CD8-positive, alpha-beta memory T cell (primary cell): ENCODE measurements at regions not wholly inside any gene's neighbourhood (a gene's known extent, or its start where the extent isn't known, plus 50 kb on each side); places are given as distances from the start of the nearest gene placed in this dataset.
A peak's percentile ranks its signal among the peaks of the same experiment; 100 is the strongest.

ENCODE experiments used
- CTCF ChIA-PET: fragments of 350-600 bp; sonication (Branson Sonifier 250); formaldehyde crosslinking; loops from one replicate; lab custom pipeline; 2021; ENCODE audit warnings: antibody characterized with exemption; lab: Charles Lee
- POLR2A ChIA-PET: fragments of 350-600 bp; sonication (Branson Sonifier 250); formaldehyde crosslinking; loops from one replicate; lab custom pipeline; 2021; ENCODE audit warnings: antibody characterized with exemption; lab: Charles Lee
- DNase-seq, 5 donors: peaks; one replicate each; pipeline versions ENCODE4 v3.0.0 to v3.0.0-alpha.2; 2020 to 2022; ENCODE audit warnings: mixed read lengths in 1 of 5
- H3K27ac ChIP-seq: one replicate; pipeline ENCODE4 v1.7.0; 2013; ENCODE audit warnings: low read depth, mild to moderate bottlenecking, low read length, moderate library complexity
- H3K27me3 ChIP-seq: 2 replicates; pipeline ENCODE4 v1.7.0; 2013; ENCODE audit warnings: low read length, mild to moderate bottlenecking; ENCODE audit not compliant: insufficient read depth, poor library complexity, severe bottlenecking
- H3K36me3 ChIP-seq: 2 replicates; pipeline ENCODE4 v1.7.0; 2013; ENCODE audit warnings: mild to moderate bottlenecking, low read length, moderate library complexity; ENCODE audit not compliant: insufficient read depth
- H3K4me1 ChIP-seq: 2 replicates; pipeline ENCODE4 v1.7.0; 2013; ENCODE audit warnings: mild to moderate bottlenecking, low read length, moderate library complexity; ENCODE audit not compliant: insufficient read depth
- H3K4me3 ChIP-seq: 2 replicates; pipeline ENCODE4 v1.7.0; 2013; ENCODE audit warnings: mild to moderate bottlenecking, low read length
- H3K9me3 ChIP-seq: 2 replicates; pipeline ENCODE4 v1.7.0; 2013; ENCODE audit warnings: mild to moderate bottlenecking, low read length
- H3K27ac Mint-ChIP-seq, 8 donors: one replicate each; pipeline ENCODE4 v1.8.0; 2020 to 2021; ENCODE audit warnings: mixed read lengths in 8 of 8, mild to moderate bottlenecking in 6 of 8, inconsistent platforms in 3 of 8, moderate library complexity in 3 of 8
- H3K27me3 Mint-ChIP-seq, 2 donors: one replicate each; pipeline ENCODE4 v1.8.0; 2020 to 2021; ENCODE audit warnings: mixed read lengths in 2 of 2, mild to moderate bottlenecking in 1 of 2, moderate library complexity in 1 of 2
- H3K36me3 Mint-ChIP-seq, 3 donors: one replicate each; pipeline ENCODE4 v1.8.0; 2020 to 2021; ENCODE audit warnings: mixed read lengths in 3 of 3, inconsistent platforms in 1 of 3, mild to moderate bottlenecking in 1 of 3
- H3K4me1 Mint-ChIP-seq, 3 donors: one replicate each; pipeline ENCODE4 v1.8.0; 2020 to 2021; ENCODE audit warnings: mixed read lengths in 3 of 3, inconsistent platforms in 1 of 3, mild to moderate bottlenecking in 1 of 3
- H3K4me3 Mint-ChIP-seq, 7 donors: one replicate each; pipeline ENCODE4 v1.8.0; 2020 to 2021; ENCODE audit warnings: mixed read lengths in 7 of 7, mild to moderate bottlenecking in 6 of 7, moderate library complexity in 4 of 7, inconsistent platforms in 2 of 7
- H3K9me3 Mint-ChIP-seq, 5 donors: one replicate each; pipeline ENCODE4 v1.8.0; 2020 to 2022; ENCODE audit warnings: mixed read lengths in 5 of 5, mild to moderate bottlenecking in 3 of 5, moderate library complexity in 2 of 5, inconsistent platforms in 1 of 5

DNA sequence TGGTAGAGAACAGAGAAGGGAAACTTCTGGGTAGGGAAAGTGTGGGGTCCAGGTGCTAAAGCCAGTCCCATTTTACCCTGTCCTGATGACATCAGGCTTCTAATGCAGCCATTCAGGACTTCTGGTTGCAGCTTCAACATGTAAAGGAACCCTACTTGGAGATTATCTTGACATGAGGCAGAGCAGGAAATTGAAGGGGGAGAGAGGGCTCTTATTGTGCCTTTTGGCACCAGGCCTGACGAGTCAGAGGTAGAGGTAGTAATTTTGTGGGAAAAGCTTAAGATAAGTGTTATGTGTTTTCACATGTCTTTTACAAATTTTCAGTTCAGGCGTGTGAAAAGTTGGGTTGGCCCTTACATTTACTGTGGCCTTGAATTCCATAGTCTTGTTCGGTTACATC, 102.4 kb upstream of the APC start:
- Mint-ChIP-seq H3K27ac (no peak overlapping the region), H3K27me3 (peaks cover 16 to 30% of the 10 kb centered on the region in 2 donors), H3K4me3 (no peak overlapping the region), H3K9me3 (peaks cover 3 to 13% (median 10%) of the 10 kb centered on the region in 5 donors), H3K36me3 (peaks cover 0 to 20% (median 0%) of the 10 kb centered on the region in 3 donors), H3K4me1 (no peaks in the 10 kb centered on the region)
- ChIA-PET CTCF (no interaction called here), POLR2A (interaction anchor here (0.6 kb wide), 1 partner anchor 83 kb away, joined by 3 read pairs; no protein-coding TSS in a partner anchor)
- Histone ChIP-seq H3K27ac (no peak overlapping the region), H3K36me3 (no peaks in the 10 kb centered on the region), H3K4me1 (no peaks in the 10 kb centered on the region), H3K9me3 (no peaks in the 10 kb centered on the region), H3K27me3 (no peaks in the 10 kb centered on the region), H3K4me3 (no peak overlapping the region)
- DNase-seq: no peak

DNA sequence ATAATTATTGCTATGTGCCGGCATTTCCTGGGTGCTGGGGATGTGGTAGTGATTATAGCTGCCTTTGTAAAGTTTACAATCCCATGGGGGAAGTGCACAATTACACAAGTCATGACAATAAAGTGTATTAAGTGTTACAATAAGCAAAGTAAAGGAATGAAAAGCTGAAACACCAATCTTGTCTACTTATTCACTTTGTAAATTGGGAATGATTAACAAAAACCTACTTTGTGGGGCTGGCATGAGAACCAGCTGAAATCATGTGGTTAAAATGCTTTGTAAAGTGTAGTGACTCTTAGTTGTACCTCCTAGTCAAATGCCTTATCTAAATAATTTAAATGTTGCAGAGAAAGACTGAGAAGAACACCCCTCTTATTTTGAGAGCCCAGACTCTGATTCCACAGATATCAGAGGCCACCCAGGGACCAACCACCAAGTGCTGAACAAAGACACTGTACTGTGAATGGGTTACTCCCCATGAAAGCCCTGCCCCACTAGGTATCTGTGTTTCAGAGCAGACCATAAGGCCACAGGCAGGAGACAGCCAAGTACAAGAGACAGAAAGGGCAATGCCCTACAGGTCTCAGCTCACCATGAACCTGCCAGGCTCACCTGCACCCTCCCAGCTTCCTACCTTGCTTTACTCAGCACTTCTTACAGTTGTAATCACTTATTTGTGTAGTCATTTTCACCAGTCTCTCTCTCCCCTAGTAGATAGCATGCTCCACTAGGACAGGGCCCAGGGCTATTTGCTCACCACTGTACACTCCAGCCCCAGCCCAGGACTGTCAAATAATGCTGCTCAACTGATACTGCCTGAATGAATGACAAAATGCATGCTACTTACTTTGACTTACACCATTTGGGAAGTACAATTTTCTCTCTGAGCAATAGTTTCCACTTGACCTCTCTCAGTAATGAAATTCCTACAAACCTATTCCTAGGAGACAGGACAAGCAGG, 101.6 kb upstream of the APC start:
- POLR2A ChIA-PET: no interaction called here
- Mint-ChIP-seq H3K9me3 (peaks cover 3 to 13% (median 10%) of the 10 kb centered on the region in 5 donors), H3K27me3 (peaks cover 13 to 22% of the 10 kb centered on the region in 2 donors), H3K4me1 (no peaks in the 10 kb centered on the region), H3K27ac (no peak overlapping the region), H3K36me3 (peaks cover 0 to 18% (median 0%) of the 10 kb centered on the region in 3 donors), H3K4me3 (no peak overlapping the region)
- DNase-seq: no peak
- Histone ChIP-seq H3K27ac (no peak overlapping the region), H3K4me3 (no peak overlapping the region), H3K27me3 (no peaks in the 10 kb centered on the region), H3K9me3 (no peaks in the 10 kb centered on the region), H3K4me1 (no peaks in the 10 kb centered on the region), H3K36me3 (no peaks in the 10 kb centered on the region)
- CTCF ChIA-PET: no interaction called here

- H3K4me1 ChIP-seq: no peaks in the 10 kb centered on the region
- no peak overlapping the region for H3K4me3 Mint-ChIP-seq
- H3K4me3 ChIP-seq: no peak overlapping the region
- no peak for DNase-seq
- no peak overlapping the region for H3K27ac Mint-ChIP-seq
- peaks cover 0 to 13% (median 0%) of the 10 kb centered on the region in 3 donors for H3K36me3 Mint-ChIP-seq
- no peak overlapping the region for H3K27ac ChIP-seq
- no peaks in the 10 kb centered on the region for H3K9me3 ChIP-seq
- H3K27me3 ChIP-seq: no peaks in the 10 kb centered on the region
- POLR2A ChIA-PET: no interaction called here
- H3K36me3 ChIP-seq: no peaks in the 10 kb centered on the region
- H3K9me3 Mint-ChIP-seq: peaks cover 3 to 11% (median 8%) of the 10 kb centered on the region in 5 donors
- CTCF ChIA-PET: no interaction called here
- peaks cover 13 to 18% of the 10 kb centered on the region in 2 donors for H3K27me3 Mint-ChIP-seq
- H3K4me1 Mint-ChIP-seq: no peaks in the 10 kb centered on the region
These were observed 100.9 kb upstream of the APC start for GRCh38 chr5:112636751-112637150.

GRCh38 chr5:112637343-112637742, 100.3 kb upstream of the APC start:
- no peaks in the 10 kb centered on the region for H3K27me3 ChIP-seq
- Mint-ChIP-seq H3K9me3 (peaks cover 3 to 8% (median 7%) of the 10 kb centered on the region in 5 donors), H3K36me3 (peaks cover 0 to 7% (median 0%) of the 10 kb centered on the region in 3 donors), H3K4me1 (no peaks in the 10 kb centered on the region), H3K4me3 (no peak overlapping the region), H3K27ac (no peak overlapping the region), H3K27me3 (peaks cover 13% of the 10 kb centered on the region in 2 donors)
- DNase-seq: no peak
- ChIA-PET POLR2A (no interaction called here), CTCF (no interaction called here)
- no peak overlapping the region for H3K27ac ChIP-seq
- no peaks in the 10 kb centered on the region for H3K36me3 ChIP-seq
- H3K4me3 ChIP-seq: no peak overlapping the region
- no peaks in the 10 kb centered on the region for H3K9me3 ChIP-seq
- H3K4me1 ChIP-seq: no peaks in the 10 kb centered on the region

DNA sequence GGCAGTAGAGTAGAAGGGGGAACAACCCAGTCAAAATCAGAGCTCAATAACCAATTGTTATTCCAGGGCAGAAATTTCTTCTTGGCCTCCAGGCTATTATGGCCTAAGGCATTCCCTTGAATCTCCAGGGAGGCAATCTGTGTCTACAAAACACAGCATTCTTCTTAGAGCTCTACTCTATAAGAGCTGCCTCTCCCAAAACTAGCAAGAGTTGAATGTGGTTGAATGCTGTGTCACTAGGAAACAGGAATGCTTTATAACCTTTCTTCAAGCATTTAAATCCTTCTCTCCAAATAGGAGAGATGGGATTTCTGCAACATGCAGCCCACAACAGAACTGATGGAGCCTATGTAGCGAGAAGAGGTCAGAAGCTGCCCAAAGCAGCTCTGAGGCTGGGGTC, 97.1 kb upstream of the APC start:
- Histone ChIP-seq H3K27me3 (no peaks in the 10 kb centered on the region), H3K36me3 (no peaks in the 10 kb centered on the region), H3K9me3 (no peaks in the 10 kb centered on the region), H3K4me3 (no peak overlapping the region), H3K27ac (no peak overlapping the region), H3K4me1 (no peaks in the 10 kb centered on the region)
- POLR2A ChIA-PET: no interaction called here
- no peaks in the 10 kb centered on the region for H3K36me3 Mint-ChIP-seq
- no peak overlapping the region for H3K4me3 Mint-ChIP-seq
- no peak for DNase-seq
- CTCF ChIA-PET: interaction anchor here (0.5 to 1.0 kb wide), 2 partner anchors 62 to 149 kb away, joined by 3 to 4 read pairs; no protein-coding TSS in a partner anchor
- no peaks in the 10 kb centered on the region for H3K4me1 Mint-ChIP-seq
- H3K9me3 Mint-ChIP-seq: no peaks in the 10 kb centered on the region
- peaks cover 0 to 7% of the 10 kb centered on the region in 2 donors for H3K27me3 Mint-ChIP-seq
- H3K27ac Mint-ChIP-seq: no peak overlapping the region

GRCh38 chr5:112641515-112642110, 96.1 kb upstream of the APC start:
- H3K27ac ChIP-seq: no peak overlapping the region
- H3K36me3 ChIP-seq: no peaks in the 10 kb centered on the region
- H3K27me3 Mint-ChIP-seq: peaks cover 1 to 7% of the 10 kb centered on the region in 2 donors
- ChIA-PET POLR2A (no interaction called here), CTCF (no interaction called here)
- H3K4me3 ChIP-seq: no peak overlapping the region
- no peaks in the 10 kb centered on the region for H3K9me3 Mint-ChIP-seq
- no peak for DNase-seq
- no peaks in the 10 kb centered on the region for H3K36me3 Mint-ChIP-seq
- H3K9me3 ChIP-seq: no peaks in the 10 kb centered on the region
- H3K27ac Mint-ChIP-seq: no peak overlapping the region
- no peaks in the 10 kb centered on the region for H3K27me3 ChIP-seq
- no peaks in the 10 kb centered on the region for H3K4me1 Mint-ChIP-seq
- H3K4me3 Mint-ChIP-seq: no peak overlapping the region
- no peaks in the 10 kb centered on the region for H3K4me1 ChIP-seq

GRCh38 chr5:112642885-112643284, 94.8 kb upstream of the APC start:
- Mint-ChIP-seq H3K36me3 (no peaks in the 10 kb centered on the region), H3K4me1 (no peaks in the 10 kb centered on the region), H3K4me3 (no peak overlapping the region), H3K27ac (peak overlapping the region in 1 of 8 donors; percentile 20), H3K27me3 (peaks cover 4 to 7% of the 10 kb centered on the region in 2 donors), H3K9me3 (peaks cover 0 to 3% (median 0%) of the 10 kb centered on the region in 5 donors)
- Histone ChIP-seq H3K4me1 (no peaks in the 10 kb centered on the region), H3K36me3 (no peaks in the 10 kb centered on the region), H3K4me3 (no peak overlapping the region), H3K27me3 (no peaks in the 10 kb centered on the region), H3K27ac (no peak overlapping the region), H3K9me3 (no peaks in the 10 kb centered on the region)
- no peak for DNase-seq
- CTCF ChIA-PET: no interaction called here
- POLR2A ChIA-PET: no interaction called here

GRCh38 chr5:112643339-112643971, 94.2 kb upstream of the APC start:
- no peaks in the 10 kb centered on the region for H3K36me3 ChIP-seq
- no peaks in the 10 kb centered on the region for H3K4me1 ChIP-seq
- H3K27ac ChIP-seq: no peak overlapping the region
- POLR2A ChIA-PET: no interaction called here
- H3K27me3 ChIP-seq: no peaks in the 10 kb centered on the region
- H3K4me1 Mint-ChIP-seq: no peaks in the 10 kb centered on the region
- peaks cover 4% of the 10 kb centered on the region in 2 donors for H3K27me3 Mint-ChIP-seq
- H3K9me3 Mint-ChIP-seq: peaks cover 0 to 3% (median 0%) of the 10 kb centered on the region in 5 donors
- H3K4me3 Mint-ChIP-seq: no peak overlapping the region
- no peak overlapping the region for H3K4me3 ChIP-seq
- H3K9me3 ChIP-seq: no peaks in the 10 kb centered on the region
- CTCF ChIA-PET: no interaction called here
- no peaks in the 10 kb centered on the region for H3K36me3 Mint-ChIP-seq
- no peak for DNase-seq
- no peak overlapping the region for H3K27ac Mint-ChIP-seq
